ENCODE measurements at regions not wholly inside any gene's neighbourhood (a gene's known extent, or its start where the extent isn't known, plus 50 kb on each side); places are given as distances from the start of the nearest gene placed in this dataset.
"Not testable (repeated sequence)": the region's sequence is repeated elsewhere in the genome, so short reads cannot be mapped to it uniquely, and the experiment has no call there.

DNA sequence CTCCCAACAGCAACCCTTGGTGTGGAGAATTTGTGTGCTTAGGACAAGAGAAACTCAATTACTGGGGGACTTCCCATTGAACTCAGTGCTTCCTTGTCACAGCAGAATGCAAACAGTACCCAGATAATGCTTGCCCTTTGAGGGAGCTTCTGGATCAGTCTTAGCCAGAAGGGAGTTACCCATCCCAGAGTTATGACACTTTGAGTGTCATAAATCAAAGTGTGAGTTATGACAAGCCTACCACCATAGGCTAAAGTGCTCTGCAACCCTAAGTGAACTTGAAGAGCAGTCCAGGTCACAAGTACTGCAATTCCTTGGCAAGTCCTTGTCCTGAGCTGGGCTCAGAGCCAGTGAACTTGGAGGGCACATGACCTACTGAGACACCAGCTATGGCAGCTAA, 1513.9 kb upstream of the PCDH10 start:
- DNase-seq (ENCODE audit: low spot score in 2 of 2) (no peak), FAIRE-seq (no peak)

DNA sequence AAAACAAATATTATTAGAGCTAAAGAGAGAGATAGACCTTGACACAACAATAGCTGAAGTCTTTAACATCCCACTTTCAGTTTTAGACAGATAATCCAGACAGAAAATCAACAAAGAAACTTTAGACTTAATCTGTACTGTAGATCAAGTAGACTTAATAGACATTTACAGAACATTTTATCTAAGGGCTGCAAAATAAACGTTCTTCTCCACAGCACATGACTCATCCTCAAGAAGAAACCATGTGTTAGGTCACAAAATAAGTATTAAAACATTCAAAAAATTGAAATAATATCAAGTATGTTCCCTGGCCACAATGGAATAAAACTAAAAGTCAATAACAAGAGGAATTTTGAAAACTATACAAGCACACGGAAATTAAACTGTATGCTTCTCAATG, 1510.3 kb upstream of the PCDH10 start:
- no peak for FAIRE-seq
- no peak for DNase-seq (ENCODE audit: low spot score in 2 of 2)

DNA sequence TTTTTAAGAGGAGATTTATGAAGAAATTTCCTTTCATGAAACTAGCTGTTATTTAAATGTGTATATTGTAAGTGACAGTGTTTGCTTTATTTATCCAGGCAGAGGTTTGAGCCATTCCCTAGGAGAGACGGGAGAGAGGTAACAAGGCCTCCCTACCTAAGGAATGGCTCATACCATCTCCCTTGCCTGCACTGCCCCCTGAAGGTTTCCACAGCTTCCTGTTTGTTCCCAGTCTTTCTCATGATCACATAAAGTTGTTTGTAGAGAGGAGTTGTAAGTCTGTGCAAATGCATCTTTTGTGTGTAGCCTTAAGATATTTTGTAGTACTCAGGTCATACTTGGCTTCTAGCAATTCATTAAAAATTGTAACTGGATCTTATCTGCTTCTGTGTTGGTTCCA, 1504.5 kb upstream of the PCDH10 start:
- no peak for FAIRE-seq
- DNase-seq (ENCODE audit: low spot score in 2 of 2), result no peak

DNA sequence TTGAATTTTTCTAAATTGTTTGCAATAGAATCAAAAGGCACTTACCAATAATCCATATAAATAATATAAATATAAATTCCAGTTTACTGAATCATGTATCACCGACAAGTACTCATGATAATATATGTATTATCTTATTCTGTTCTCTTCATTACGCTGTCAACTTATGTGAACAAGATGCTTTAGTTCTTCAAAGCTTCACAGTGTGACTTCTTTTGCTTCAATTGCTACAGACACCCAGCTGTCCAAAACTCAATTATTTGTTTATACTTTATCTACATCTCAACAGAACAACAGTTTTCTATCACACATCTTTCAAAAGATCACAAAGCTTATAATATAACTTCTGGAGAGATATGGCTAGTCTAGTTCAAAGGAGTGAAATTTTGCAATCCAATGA, 1499.9 kb upstream of the PCDH10 start:
- DNase-seq (ENCODE audit: low spot score in 2 of 2) (no peak), FAIRE-seq (no peak)

DNA sequence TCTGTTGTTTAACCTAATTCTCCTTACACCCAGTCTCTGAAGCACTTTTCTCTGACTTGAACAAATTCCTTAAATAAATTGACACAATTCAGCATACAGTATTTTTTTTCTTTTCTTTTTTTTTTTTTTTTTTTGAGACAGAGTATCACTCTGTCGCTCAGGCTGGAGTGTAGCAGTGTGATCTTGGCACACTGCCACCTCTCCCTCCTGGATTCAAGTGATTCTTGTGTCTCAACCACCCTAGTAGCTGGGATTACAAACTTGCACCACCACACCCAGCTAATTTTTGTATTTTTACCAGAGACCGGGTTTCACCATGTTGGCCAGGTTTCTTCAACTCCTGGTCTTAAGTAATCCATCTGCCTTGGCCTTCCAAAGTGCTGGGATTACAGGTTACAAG, 1498.1 kb upstream of the PCDH10 start:
- FAIRE-seq (no peak), DNase-seq (ENCODE audit: low spot score in 2 of 2) (no peak)

DNA sequence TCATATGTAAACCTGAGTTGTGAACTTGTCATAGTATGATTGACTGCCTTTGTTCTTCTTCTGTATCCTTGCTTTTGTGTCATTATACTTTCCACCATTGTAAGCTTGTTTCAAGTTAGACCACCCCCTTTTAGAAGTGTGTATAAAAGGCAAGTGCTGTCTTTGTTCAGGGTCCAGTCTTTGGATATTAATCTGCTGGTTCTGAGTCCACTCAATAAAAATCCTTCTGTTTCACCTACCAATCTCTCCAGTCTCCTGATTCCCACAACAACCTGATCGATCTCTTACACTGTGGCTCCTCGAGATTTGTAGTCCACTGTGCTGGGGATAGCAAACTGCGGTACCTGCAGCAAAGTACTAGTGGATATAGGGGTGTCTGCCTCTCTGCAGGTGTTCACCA, 1465.8 kb upstream of the PCDH10 start:
- FAIRE-seq, result not testable (repeated sequence)

DNA sequence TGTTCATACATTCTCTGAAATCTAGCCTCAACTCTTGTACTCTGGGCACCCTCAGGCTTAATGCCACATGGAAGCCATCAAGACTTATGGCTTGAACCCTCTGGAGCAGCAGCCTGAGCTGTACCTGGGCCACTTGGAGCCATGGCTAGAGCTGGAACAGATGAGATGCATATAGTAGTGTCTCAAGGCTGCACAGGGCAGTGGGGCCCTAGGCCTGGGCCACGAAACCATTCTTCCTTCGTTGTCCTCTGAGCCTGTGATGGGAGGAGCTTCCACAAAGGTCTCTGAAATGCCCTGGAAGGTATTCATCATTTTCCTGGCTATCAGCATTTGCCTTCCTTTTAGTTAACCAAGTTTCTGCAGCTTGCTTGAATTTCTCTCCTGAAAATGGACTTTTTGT, 1427.2 kb upstream of the PCDH10 start:
- no peak for FAIRE-seq
- no peak for DNase-seq (ENCODE audit: low spot score in 2 of 2)

More for the DNA sequence above, 1465.8 kb upstream of the PCDH10 start:
- DNase-seq (ENCODE audit: low spot score in 2 of 2), result not testable (repeated sequence)

DNA sequence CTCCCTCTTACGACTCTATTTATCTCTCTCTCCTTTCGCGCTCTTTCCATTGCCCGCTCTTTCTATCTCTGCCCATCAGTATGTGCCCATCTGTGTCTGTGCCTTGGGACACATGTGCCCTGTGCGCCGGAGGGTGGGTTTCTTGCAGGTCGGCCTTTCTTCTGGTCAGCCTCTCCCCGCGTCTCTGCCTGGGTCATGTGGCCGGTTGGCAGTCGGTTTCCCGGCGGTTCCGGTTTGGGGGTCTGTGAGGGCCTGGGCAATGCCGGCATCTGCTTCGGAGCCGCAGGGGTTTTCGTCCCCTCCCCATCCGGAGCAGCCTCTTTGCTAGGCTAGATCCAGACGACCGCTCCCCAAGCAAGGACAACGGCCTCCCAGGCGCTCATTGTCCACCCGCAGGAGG, 1426.0 kb upstream of the PCDH10 start:
- not testable (repeated sequence) for FAIRE-seq; DNase-seq (ENCODE audit: low spot score in 2 of 2)

DNA sequence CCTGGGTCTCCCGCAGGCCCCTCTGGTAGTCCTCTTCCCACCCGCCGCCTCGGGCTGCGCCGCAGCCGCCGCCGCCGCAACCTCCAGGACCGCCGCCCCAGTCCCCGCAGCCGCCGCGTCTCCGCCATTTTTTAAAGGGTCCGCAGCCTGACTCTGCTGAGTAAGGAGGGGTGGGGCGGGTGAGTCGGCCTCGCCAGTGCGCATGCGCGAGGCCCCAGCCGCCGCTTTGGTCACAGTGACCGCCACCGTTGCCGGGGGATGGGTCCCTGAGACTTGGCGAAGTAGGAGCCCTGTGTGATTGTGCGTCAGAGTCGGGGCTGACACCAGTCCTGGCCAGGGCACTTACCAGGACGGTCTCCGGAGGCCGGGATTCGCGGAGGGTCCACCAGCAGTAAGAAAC, 1424.2 kb upstream of the PCDH10 start:
- DNase-seq (ENCODE audit: low spot score in 2 of 2), result not testable (repeated sequence)

DNA sequence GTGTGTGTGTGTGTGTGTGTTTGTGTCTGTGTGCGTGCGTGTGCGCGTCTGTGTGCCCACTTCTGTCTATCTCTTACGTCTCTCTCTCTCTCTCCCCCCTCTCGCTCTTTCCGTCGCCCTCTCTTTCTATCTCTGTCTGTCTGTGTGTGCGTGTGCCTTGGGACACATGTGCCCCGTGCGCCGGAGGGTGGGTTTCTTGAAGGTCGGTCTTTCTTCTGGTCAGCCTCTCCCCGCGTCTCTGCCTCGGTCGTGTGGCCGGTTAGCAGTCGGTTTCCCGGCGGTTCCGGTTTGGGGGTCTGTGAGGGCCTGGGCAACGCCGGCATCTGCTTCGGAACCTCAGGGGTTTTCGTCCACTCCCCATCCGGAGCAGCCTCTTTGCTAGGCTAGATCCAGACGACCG, 1423.6 kb upstream of the PCDH10 start:
- DNase-seq (ENCODE audit: low spot score in 2 of 2), result not testable (repeated sequence)

More for the DNA sequence above, 1424.2 kb upstream of the PCDH10 start:
- FAIRE-seq, result not testable (repeated sequence)

DNA sequence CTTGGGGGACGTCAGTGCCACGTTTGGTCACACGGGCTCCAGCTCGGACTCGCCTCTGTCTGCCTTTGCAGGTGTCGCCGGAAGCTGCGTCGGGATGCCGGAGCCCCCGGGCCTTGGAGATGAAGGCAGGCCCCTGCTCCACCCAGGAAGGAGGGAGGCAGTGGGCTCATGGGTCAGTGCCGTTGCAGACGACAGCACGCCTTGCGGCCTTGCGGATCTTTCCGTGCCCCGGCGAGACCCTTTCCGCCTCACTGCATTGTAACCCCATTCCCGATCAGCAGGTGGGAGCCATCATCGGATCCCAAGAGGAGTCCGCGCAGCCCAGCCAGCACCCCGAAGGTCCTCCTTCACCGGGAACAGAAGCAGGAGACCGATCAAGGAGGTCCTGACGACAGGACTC, 1422.2 kb upstream of the PCDH10 start:
- not testable (repeated sequence) for FAIRE-seq; DNase-seq (ENCODE audit: low spot score in 2 of 2)

More for the DNA sequence above, 1423.6 kb upstream of the PCDH10 start:
- not testable (repeated sequence) for FAIRE-seq

DNA sequence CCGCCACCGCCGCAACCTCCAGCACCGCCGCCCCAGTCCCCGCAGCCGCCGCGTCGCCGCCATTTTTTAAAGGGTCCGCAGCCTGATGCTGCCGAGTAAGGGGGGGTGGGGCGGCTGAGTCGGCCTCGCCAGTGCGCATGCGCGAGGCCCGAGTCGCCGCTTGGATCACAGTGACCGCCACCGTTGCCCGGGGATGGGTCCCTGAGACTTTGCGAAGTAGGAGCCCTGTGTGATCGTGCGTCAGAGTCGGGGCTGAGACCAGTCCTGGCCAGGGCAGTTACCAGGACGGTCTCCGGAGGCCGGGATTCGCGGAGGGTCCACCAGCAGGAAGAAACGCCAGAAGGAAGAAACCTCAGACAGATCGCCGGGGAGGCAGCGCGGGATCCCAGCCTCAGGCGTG, 1421.7 kb upstream of the PCDH10 start:
- not testable (repeated sequence) for DNase-seq (ENCODE audit: low spot score in 2 of 2); FAIRE-seq

DNA sequence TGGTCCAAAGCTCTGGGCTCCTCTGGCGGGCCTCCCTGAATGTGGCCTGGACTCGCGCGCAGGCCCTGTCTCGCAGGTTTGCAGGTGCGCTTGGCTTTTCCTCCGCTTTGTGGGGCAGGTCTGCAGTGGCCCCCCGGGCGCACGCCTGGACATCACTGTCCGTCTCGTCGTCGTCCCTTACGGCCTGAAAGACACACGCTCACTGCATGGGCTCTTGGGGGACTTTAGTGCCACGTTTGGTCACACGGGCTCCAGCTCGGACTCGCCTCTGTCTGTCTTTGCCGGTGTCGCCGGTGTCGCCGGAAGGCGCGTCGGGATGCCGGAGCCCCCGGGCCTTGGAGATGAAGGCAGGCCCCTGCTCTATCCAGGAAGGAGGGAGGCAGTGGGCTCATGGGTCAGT, 1419.9 kb upstream of the PCDH10 start:
- not testable (repeated sequence) for FAIRE-seq; DNase-seq (ENCODE audit: low spot score in 2 of 2)

DNA sequence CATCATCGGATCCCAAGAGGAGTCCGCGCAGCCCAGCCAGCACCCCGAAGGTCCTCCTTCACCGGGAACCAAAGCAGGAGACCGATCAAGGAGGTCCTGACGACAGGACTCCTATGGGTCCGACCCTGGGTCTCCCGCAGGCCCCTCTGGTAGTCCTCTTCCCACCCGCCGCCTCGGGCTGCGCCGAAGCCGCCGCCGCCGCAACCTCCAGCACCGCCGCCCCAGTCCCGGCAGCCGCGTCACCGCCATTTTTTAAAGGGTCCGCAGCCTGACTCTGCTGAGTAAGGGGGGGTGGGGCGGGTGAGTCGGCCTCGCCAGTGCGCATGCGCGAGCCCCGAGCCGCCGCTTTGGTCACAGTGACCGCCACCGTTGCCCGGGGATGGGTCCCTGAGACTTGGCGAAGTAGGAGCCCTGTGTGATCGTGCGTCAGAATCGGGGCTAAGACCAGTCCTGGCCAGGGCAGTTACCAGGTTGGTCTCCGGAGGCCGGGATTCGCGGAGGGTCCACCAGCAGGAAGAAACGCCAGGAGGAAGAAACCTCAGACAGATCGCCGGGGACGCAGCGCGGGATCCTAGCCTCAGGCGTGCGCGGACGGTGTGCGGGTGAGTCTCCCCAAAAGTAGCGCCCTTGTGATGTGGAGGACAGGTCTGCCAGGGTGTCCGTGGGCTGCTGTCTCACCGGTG, 1419.2 kb upstream of the PCDH10 start:
- not testable (repeated sequence) for FAIRE-seq; DNase-seq (ENCODE audit: low spot score in 2 of 2)

DNA sequence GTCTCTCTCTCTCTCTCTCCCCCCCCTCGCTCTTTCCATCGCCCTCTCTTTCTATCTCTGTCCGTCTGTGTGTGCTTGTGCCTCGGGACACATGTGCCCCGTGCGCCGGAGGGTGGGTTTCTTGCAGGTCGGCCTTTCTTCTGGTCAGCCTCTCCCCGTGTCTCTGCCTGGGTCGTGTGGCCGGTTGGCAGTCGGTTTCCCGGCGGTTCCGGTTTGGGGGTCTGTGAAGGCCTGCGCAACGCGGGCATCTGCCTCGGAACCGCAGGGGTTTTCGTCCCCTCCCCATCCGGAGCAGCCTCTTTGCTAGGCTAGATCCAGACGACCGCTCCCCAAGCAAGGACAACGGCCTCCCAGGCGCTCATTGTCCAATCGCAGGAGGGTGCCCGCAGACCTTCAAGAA, 1418.5 kb upstream of the PCDH10 start:
- DNase-seq (ENCODE audit: low spot score in 2 of 2); FAIRE-seq: not testable (repeated sequence)

DNA sequence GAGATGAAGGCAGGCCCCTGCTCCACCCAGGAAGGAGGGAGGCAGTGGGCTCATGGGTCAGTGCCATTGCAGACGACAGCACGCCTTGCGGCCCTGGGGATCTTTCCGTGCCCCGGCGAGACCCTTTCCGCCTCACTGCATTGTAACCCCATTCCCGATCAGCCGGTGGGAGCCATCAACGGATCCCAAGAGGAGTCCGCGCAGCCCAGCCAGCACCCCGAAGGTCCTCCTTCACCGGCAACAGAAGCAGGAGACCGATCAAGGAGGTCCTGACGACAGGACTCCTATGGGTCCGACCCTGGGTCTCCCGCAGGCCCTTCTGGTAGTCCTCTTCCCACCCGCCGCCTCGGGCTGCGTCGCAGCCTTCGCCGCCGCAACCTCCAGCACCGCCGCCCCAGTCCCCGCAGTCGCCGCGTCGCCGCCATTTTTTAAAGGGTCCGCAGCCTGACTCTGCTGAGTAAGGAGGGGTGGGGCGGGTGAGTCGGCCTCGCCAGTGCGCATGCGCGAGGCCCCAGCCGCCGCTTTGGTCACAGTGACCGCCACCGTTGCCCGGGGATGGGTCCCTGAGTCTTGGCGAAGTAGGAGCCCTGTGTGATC, 1417.0 kb upstream of the PCDH10 start:
- not testable (repeated sequence) for FAIRE-seq; DNase-seq (ENCODE audit: low spot score in 2 of 2)

DNA sequence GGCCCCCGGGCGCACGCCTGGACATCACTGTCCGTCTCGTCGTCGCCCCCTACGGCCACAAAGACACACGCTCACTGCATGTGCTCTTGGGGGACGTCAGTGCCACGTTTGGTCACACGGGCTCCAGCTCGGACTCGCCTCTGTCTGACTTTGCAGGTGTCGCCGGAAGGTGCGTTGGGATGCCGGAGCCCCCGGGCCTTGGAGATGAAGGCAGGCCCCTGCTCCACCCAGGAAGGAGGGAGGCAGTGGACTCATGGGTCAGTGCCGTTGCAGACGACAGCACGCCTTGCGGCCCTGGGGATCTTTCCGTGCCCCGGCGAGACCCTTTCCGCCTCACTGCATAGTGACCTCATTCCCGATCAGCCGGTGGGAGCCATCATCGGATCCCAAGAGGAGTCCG, 1414.8 kb upstream of the PCDH10 start:
- not testable (repeated sequence) for DNase-seq (ENCODE audit: low spot score in 2 of 2); FAIRE-seq

DNA sequence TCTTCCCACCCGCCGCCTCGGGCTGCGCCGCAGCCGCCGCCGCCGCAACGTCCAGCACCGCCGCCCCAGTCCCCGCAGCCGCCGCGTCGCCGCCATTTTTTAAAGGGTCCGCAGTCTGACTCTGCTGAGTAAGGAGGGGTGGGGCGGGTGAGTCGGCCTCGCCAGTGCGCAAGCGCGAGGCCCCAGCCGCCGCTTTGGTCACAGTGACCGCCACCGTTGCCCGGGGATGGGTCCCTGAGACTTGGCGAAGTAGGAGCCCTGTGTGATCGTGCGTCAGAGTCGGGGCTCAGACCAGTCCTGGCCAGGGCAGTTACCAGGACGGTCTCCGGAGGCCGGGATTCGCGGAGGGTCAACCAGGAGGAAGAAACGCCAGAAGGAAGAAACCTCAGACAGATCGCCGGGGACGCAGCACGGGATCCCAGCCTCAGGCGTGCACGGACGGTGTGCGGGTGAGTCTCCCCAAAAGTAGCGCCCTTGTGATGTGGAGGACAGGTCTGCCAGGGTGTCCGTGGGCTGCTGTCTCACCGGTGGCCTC, 1414.2 kb upstream of the PCDH10 start:
- not testable (repeated sequence) for DNase-seq (ENCODE audit: low spot score in 2 of 2); FAIRE-seq

DNA sequence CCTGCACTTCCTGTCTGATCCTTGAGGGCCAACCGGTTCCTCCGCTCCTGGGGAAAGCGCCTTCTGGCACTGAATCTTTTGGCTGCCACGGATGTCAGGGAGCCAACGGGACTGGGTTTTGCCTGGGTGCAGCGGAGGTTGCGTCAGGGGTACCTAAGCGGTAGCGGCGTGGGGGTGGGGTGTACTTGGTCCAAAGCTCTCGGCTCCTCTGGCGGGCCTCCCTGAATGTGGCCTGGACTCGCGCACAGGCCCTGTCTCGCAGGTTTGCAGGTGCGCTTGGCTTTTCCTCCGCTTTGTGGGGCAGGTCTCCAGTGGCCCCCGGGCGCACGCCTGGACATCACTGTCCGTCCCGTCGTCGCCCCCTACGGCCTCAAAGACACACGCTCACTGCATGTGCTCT, 1410.1 kb upstream of the PCDH10 start:
- DNase-seq (ENCODE audit: low spot score in 2 of 2); FAIRE-seq: not testable (repeated sequence)

DNA sequence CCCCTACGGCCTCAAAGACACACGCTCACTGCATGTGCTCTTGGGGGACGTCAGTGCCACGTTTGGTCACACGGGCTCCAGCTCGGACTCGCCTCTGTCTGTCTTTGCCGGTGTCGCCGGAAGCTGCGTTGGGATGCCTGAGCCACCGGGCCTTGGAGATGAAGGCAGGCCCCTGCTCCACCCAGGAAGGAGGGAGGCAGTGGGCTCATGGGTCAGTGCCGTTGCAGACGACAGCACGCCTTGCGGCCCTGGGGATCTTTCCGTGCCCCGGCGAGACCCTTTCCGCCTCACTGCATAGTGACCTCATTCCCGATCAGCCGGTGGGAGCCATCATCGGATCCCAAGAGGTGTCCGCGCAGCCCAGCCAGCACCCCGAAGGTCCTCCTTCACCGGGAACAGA, 1407.3 kb upstream of the PCDH10 start:
- not testable (repeated sequence) for FAIRE-seq; DNase-seq (ENCODE audit: low spot score in 2 of 2)

DNA sequence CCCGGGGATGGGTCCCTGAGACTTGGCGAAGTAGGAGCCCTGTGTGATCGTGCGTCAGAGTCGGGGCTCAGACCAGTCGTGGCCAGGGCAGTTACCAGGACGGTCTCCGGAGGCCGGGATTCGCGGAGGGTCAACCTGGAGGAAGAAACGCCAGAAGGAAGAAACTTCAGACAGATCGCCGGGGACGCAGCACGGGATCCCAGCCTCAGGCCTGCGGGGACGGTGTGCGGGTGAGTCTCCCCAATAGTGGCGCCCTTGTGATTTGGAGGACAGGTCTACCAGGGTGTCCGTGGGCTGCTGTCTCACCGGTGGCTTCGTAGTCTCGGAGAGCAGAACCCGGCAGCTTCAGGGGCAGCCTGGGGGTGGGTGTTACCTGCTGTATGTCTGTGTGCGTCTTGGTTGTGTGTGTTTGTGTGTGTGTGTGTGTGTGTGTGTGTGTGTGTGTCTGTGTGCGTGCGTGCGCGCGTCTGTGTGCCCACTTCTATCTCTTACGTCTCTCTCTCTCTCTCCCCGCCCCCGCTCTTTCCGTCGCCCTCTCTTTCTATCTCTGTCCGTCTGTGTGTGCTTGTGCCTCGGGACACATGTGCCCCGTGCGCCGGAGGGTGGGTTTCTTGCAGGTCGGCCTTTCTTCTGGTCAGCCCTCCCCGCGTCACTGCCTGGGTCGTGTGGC, 1406.4 kb upstream of the PCDH10 start:
- DNase-seq (ENCODE audit: low spot score in 2 of 2); FAIRE-seq: not testable (repeated sequence)
